ENCODE measurements at regions not wholly inside any gene's neighbourhood (a gene's known extent, or its start where the extent isn't known, plus 50 kb on each side); places are given as distances from the start of the nearest gene placed in this dataset.

GRCh38 chr5:38060354-38060753, 198.0 kb upstream of the EGFLAM start:
- ATAC-seq (no peak), DNase-seq (ENCODE audit: low spot score) (no peak)
- Histone ChIP-seq H3K36me3 (ENCODE audit: insufficient read depth) (no peaks in the 10 kb centered on the region), H3K27me3 (ENCODE audit: insufficient read depth) (no peaks in the 10 kb centered on the region), H4K20me1 (replicated peaks; ENCODE audit: insufficient read depth) (no peaks in the 10 kb centered on the region), H3F3A (replicated peaks; ENCODE audit: low read depth) (no peaks in the 10 kb centered on the region), H3K4me1 (ENCODE audit: insufficient read depth) (no peaks in the 10 kb centered on the region), H3K4me3 (no peak overlapping the region), H3K27ac (ENCODE audit: low read depth) (no peak overlapping the region), H3K4me2 (no peak overlapping the region), H2AFZ (no peak overlapping the region), H3K79me2 (replicated peaks; ENCODE audit: insufficient read depth) (no peaks in the 10 kb centered on the region), H3K9me2 (ENCODE audit: insufficient read depth) (0 out of 2 replicates have a peak, but pooled peaks cover 3% of the 10 kb centered on the region)
- no peak overlapping the region for H3K4me3 Mint-ChIP-seq
- H3K4me1 Mint-ChIP-seq, result no peaks in the 10 kb centered on the region
- peaks cover 2% of the 10 kb centered on the region for H3K27me3 Mint-ChIP-seq (ENCODE audit: insufficient read depth, low read depth, poor library complexity)
- TF ChIP-seq EZH2phosphoT487 (IDR thresholded peaks at IDR 0.05; ENCODE audit: unreplicated experiment) (no peak), JUNB (IDR thresholded peaks at IDR 0.05; ENCODE audit: unreplicated experiment) (no peak), POLR2AphosphoS5 (IDR thresholded peaks at IDR 0.05; ENCODE audit: low read depth) (no peak), ETS1 (IDR thresholded peaks at IDR 0.05) (no peak), CREB1 (CRISPR knock-in tag; IDR thresholded peaks at IDR 0.05; ENCODE audit: low read depth) (no peak), NANOG (IDR thresholded peaks at IDR 0.05; ENCODE audit: borderline replicate concordance) (no peak), ZNF331 (CRISPR knock-in tag; IDR thresholded peaks at IDR 0.05; ENCODE audit: low read depth) (no peak), STAT1 (IDR thresholded peaks at IDR 0.05; ENCODE audit: unreplicated experiment) (no peak), ZNF114 (CRISPR knock-in tag; IDR thresholded peaks at IDR 0.05) (no peak), EZH2 (IDR thresholded peaks at IDR 0.05; ENCODE audit: low read depth, unreplicated experiment) (no peak)
- TF ChIP-seq, protein P1, sequence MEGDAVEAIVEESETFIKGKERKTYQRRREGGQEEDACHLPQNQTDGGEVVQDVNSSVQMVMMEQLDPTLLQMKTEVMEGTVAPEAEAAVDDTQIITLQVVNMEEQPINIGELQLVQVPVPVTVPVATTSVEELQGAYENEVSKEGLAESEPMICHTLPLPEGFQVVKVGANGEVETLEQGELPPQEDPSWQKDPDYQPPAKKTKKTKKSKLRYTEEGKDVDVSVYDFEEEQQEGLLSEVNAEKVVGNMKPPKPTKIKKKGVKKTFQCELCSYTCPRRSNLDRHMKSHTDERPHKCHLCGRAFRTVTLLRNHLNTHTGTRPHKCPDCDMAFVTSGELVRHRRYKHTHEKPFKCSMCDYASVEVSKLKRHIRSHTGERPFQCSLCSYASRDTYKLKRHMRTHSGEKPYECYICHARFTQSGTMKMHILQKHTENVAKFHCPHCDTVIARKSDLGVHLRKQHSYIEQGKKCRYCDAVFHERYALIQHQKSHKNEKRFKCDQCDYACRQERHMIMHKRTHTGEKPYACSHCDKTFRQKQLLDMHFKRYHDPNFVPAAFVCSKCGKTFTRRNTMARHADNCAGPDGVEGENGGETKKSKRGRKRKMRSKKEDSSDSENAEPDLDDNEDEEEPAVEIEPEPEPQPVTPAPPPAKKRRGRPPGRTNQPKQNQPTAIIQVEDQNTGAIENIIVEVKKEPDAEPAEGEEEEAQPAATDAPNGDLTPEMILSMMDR (conservative IDR thresholded peaks at IDR 0.05; ENCODE audit: low read depth in 2 of 2), result no peak
- TF ChIP-seq, protein P2, sequence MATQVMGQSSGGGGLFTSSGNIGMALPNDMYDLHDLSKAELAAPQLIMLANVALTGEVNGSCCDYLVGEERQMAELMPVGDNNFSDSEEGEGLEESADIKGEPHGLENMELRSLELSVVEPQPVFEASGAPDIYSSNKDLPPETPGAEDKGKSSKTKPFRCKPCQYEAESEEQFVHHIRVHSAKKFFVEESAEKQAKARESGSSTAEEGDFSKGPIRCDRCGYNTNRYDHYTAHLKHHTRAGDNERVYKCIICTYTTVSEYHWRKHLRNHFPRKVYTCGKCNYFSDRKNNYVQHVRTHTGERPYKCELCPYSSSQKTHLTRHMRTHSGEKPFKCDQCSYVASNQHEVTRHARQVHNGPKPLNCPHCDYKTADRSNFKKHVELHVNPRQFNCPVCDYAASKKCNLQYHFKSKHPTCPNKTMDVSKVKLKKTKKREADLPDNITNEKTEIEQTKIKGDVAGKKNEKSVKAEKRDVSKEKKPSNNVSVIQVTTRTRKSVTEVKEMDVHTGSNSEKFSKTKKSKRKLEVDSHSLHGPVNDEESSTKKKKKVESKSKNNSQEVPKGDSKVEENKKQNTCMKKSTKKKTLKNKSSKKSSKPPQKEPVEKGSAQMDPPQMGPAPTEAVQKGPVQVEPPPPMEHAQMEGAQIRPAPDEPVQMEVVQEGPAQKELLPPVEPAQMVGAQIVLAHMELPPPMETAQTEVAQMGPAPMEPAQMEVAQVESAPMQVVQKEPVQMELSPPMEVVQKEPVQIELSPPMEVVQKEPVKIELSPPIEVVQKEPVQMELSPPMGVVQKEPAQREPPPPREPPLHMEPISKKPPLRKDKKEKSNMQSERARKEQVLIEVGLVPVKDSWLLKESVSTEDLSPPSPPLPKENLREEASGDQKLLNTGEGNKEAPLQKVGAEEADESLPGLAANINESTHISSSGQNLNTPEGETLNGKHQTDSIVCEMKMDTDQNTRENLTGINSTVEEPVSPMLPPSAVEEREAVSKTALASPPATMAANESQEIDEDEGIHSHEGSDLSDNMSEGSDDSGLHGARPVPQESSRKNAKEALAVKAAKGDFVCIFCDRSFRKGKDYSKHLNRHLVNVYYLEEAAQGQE (IDR thresholded peaks at IDR 0.05; ENCODE audit: unreplicated experiment), result no peak
- TF ChIP-seq, protein P3, sequence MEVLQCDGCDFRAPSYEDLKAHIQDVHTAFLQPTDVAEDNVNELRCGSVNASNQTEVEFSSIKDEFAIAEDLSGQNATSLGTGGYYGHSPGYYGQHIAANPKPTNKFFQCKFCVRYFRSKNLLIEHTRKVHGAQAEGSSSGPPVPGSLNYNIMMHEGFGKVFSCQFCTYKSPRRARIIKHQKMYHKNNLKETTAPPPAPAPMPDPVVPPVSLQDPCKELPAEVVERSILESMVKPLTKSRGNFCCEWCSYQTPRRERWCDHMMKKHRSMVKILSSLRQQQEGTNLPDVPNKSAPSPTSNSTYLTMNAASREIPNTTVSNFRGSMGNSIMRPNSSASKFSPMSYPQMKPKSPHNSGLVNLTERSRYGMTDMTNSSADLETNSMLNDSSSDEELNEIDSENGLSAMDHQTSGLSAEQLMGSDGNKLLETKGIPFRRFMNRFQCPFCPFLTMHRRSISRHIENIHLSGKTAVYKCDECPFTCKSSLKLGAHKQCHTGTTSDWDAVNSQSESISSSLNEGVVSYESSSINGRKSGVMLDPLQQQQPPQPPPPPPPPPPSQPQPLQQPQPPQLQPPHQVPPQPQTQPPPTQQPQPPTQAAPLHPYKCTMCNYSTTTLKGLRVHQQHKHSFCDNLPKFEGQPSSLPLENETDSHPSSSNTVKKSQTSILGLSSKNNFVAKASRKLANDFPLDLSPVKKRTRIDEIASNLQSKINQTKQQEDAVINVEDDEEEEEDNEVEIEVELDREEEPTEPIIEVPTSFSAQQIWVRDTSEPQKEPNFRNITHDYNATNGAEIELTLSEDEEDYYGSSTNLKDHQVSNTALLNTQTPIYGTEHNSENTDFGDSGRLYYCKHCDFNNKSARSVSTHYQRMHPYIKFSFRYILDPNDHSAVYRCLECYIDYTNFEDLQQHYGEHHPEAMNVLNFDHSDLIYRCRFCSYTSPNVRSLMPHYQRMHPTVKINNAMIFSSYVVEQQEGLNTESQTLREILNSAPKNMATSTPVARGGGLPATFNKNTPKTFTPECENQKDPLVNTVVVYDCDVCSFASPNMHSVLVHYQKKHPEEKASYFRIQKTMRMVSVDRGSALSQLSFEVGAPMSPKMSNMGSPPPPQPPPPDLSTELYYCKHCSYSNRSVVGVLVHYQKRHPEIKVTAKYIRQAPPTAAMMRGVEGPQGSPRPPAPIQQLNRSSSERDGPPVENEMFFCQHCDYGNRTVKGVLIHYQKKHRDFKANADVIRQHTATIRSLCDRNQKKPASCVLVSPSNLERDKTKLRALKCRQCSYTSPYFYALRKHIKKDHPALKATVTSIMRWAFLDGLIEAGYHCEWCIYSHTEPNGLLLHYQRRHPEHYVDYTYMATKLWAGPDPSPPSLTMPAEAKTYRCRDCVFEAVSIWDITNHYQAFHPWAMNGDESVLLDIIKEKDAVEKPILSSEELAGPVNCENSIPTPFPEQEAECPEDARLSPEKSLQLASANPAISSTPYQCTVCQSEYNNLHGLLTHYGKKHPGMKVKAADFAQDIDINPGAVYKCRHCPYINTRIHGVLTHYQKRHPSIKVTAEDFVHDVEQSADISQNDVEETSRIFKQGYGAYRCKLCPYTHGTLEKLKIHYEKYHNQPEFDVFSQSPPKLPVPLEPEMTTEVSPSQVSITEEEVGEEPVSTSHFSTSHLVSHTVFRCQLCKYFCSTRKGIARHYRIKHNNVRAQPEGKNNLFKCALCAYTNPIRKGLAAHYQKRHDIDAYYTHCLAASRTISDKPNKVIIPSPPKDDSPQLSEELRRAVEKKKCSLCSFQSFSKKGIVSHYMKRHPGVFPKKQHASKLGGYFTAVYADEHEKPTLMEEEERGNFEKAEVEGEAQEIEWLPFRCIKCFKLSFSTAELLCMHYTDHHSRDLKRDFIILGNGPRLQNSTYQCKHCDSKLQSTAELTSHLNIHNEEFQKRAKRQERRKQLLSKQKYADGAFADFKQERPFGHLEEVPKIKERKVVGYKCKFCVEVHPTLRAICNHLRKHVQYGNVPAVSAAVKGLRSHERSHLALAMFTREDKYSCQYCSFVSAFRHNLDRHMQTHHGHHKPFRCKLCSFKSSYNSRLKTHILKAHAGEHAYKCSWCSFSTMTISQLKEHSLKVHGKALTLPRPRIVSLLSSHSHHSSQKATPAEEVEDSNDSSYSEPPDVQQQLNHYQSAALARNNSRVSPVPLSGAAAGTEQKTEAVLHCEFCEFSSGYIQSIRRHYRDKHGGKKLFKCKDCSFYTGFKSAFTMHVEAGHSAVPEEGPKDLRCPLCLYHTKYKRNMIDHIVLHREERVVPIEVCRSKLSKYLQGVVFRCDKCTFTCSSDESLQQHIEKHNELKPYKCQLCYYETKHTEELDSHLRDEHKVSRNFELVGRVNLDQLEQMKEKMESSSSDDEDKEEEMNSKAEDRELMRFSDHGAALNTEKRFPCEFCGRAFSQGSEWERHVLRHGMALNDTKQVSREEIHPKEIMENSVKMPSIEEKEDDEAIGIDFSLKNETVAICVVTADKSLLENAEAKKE (CRISPR knock-in tag; IDR thresholded peaks at IDR 0.05), result no peak
- no peaks in the 10 kb centered on the region for H3K36me3 Mint-ChIP-seq (ENCODE audit: low read depth)
- H3K9me3 Mint-ChIP-seq, result peaks cover 5% of the 10 kb centered on the region; the same call in 1 of the 3 replicates
- H3K27ac Mint-ChIP-seq, result no peak overlapping the region
